ENCODE measurements at regions not wholly inside any gene's neighbourhood (a gene's known extent, or its start where the extent isn't known, plus 50 kb on each side); places are given as distances from the start of the nearest gene placed in this dataset.
"Not testable (repeated sequence)": the region's sequence is repeated elsewhere in the genome, so short reads cannot be mapped to it uniquely, and the experiment has no call there.

DNA sequence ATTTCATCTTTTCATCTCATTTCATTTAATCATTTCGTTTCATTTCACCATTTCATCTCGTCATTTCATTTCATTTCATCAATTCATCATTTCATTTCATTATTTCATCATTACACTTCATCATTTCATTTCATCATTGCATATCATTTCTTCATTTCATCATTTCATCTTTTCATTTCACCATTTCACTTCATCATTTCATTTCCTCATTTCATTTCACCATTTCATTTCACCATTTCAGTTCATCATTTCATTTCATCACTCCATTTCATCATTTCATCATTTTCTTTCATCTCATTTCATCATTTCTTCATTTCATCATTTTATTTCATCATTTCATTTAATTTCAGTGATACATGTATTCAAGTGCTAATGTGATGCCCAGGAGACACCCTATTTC, 127.1 kb downstream of the ANKRD30BL start:
- H3K27me3 ChIP-seq (replicated peaks in 1 of 2; ENCODE audit: control insufficient read depth in 2 of 2, extremely low read depth in 1 of 2, insufficient read depth in 2 of 2, low read length in 1 of 2) = peaks cover 4 to 25% of the 10 kb centered on the region in 2 experiments
- H3K27ac ChIP-seq (ENCODE audit: low read length) = no peak overlapping the region
- no peak for ATAC-seq (replicated peaks in 1 of 4)
- no peak overlapping the region for H3K4me3 ChIP-seq (ENCODE audit: control insufficient read depth in 1 of 2, extremely low read depth in 1 of 2, low read length in 1 of 2)
- H3K9me3 ChIP-seq = no peaks in the 10 kb centered on the region
- peaks cover 6 to 17% of the 10 kb centered on the region in 2 donors for H3K27me3 Mint-ChIP-seq
- no peak for DNase-seq
- H3K9me3 Mint-ChIP-seq = no peaks in the 10 kb centered on the region
- H3K4me3 Mint-ChIP-seq = no peak overlapping the region
- ChIA-PET CTCF (no interaction called here), POLR2A (no interaction called here)
- no peaks in the 10 kb centered on the region for H3K36me3 ChIP-seq (ENCODE audit: control insufficient read depth in 2 of 2, extremely low read depth in 1 of 2, insufficient read depth in 1 of 2, low read length in 1 of 2)
- H3K4me1 Mint-ChIP-seq = peaks cover 0 to 9% (median 9%) of the 10 kb centered on the region in 3 donors
- H3K27ac Mint-ChIP-seq = no peak overlapping the region
- 89% methylated on average over 2 of the region's 2 CpGs for WGBS (ENCODE audit: insufficient coverage)
- H3K4me1 ChIP-seq (ENCODE audit: control insufficient read depth in 1 of 2, extremely low read depth in 1 of 2, insufficient read depth in 2 of 2, low read length in 2 of 2) = peaks cover 0 to 14% of the 10 kb centered on the region in 2 experiments
- H3K36me3 Mint-ChIP-seq = no peaks in the 10 kb centered on the region

DNA sequence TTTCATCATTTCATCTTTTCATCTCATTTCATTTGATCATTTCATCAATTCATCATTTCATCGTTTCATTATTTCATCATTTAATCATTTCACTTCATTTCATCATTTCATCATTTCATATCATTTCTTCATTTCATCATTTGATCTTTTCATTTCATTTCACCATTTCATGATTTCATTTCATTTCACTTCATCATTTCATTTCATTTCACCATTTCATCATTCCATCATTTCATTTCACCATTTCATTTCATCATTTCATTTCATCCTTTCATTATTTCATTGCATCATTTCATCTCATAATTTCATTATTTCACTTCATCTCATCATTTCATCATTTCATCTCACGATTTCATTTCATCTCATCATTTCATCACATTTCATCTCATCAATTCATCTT, 127.8 kb downstream of the ANKRD30BL start:
- no peaks in the 10 kb centered on the region for H3K9me3 Mint-ChIP-seq
- ChIA-PET POLR2A (no interaction called here), CTCF (no interaction called here)
- ATAC-seq (replicated peaks in 1 of 4) (no peak), DNase-seq (no peak)
- Histone ChIP-seq H3K9me3 (no peaks in the 10 kb centered on the region), H3K4me3 (ENCODE audit: control insufficient read depth in 1 of 2, extremely low read depth in 1 of 2, low read length in 1 of 2) (no peak overlapping the region), H3K4me1 (ENCODE audit: control insufficient read depth in 1 of 2, extremely low read depth in 1 of 2, insufficient read depth in 2 of 2, low read length in 2 of 2) (peaks cover 0 to 14% of the 10 kb centered on the region in 2 experiments), H3K36me3 (ENCODE audit: control insufficient read depth in 2 of 2, extremely low read depth in 1 of 2, insufficient read depth in 1 of 2, low read length in 1 of 2) (no peaks in the 10 kb centered on the region), H3K27me3 (replicated peaks in 1 of 2; ENCODE audit: control insufficient read depth in 2 of 2, extremely low read depth in 1 of 2, insufficient read depth in 2 of 2, low read length in 1 of 2) (peaks cover 4 to 25% of the 10 kb centered on the region in 2 experiments), H3K27ac (ENCODE audit: low read length) (no peak overlapping the region)
- no peak overlapping the region for H3K4me3 Mint-ChIP-seq
- no peaks in the 10 kb centered on the region for H3K36me3 Mint-ChIP-seq
- H3K27ac Mint-ChIP-seq = no peak overlapping the region
- WGBS (ENCODE audit: insufficient coverage) = 64% methylated on average over 2 of the region's 2 CpGs
- peaks cover 3 to 12% of the 10 kb centered on the region in 2 donors for H3K27me3 Mint-ChIP-seq
- peaks cover 0 to 8% (median 7%) of the 10 kb centered on the region in 3 donors for H3K4me1 Mint-ChIP-seq

DNA sequence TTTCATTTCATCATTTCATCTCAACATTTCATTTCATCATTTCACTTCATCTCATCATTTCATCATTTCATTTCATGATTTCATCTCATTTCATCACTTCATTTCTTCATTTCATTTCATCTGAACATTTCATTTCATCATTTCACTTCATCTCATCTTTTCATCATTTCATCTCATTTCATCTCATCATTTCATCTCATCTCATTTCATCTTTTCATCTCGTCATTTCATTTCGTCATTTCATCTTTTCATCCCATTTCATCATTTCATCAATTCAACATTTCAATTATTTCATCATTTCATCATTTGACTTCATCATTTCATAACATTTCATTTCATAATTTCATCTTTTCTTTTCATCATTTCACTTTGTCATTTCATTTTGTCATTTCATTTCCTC, 128.4 kb downstream of the ANKRD30BL start:
- H3K4me1 ChIP-seq (ENCODE audit: control insufficient read depth in 1 of 2, extremely low read depth in 1 of 2, insufficient read depth in 2 of 2, low read length in 2 of 2) = peaks cover 0 to 13% of the 10 kb centered on the region in 2 experiments
- H3K27ac ChIP-seq (ENCODE audit: low read length) = no peak overlapping the region
- Mint-ChIP-seq H3K36me3 (no peaks in the 10 kb centered on the region), H3K9me3 (no peaks in the 10 kb centered on the region), H3K4me1 (peaks cover 0 to 4% (median 4%) of the 10 kb centered on the region in 3 donors), H3K27me3 (peaks cover 0 to 8% of the 10 kb centered on the region in 2 donors), H3K4me3 (no peak overlapping the region), H3K27ac (no peak overlapping the region)
- ATAC-seq (replicated peaks in 1 of 4) (no peak), DNase-seq (no peak)
- H3K4me3 ChIP-seq (ENCODE audit: control insufficient read depth in 1 of 2, extremely low read depth in 1 of 2, low read length in 1 of 2) = no peak overlapping the region
- H3K27me3 ChIP-seq (replicated peaks in 1 of 2; ENCODE audit: control insufficient read depth in 2 of 2, extremely low read depth in 1 of 2, insufficient read depth in 2 of 2, low read length in 1 of 2) = peaks cover 2 to 21% of the 10 kb centered on the region in 2 experiments
- no peaks in the 10 kb centered on the region for H3K9me3 ChIP-seq
- 90% methylated on average over 2 of the region's 2 CpGs for WGBS (ENCODE audit: insufficient coverage)
- no peaks in the 10 kb centered on the region for H3K36me3 ChIP-seq (ENCODE audit: control insufficient read depth in 2 of 2, extremely low read depth in 1 of 2, insufficient read depth in 1 of 2, low read length in 1 of 2)
- ChIA-PET POLR2A (no interaction called here), CTCF (no interaction called here)

DNA sequence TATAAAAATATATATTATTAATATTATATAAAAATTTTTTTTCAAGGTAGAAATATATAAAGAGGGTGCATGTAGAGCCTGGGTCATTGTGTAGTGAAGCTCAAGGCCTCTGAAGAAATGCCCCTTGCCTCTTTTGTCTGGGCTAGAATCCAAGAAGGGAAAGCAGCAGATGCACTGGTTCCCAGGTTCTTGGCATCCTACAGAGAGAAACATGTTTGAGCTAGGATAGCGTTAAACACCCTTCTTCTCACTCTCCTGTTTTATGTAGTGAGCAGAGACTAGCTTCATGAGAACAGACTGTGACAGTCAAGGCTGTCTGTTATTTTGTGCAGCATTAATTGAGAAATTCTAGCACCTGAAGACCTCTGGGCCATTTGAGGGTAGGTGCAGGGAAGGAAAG, 149.7 kb downstream of the ANKRD30BL start:
- POLR2A ChIA-PET; H3K9me3 ChIP-seq; CTCF ChIA-PET; H3K4me1 ChIP-seq (ENCODE audit: control insufficient read depth in 1 of 2, extremely low read depth in 1 of 2, insufficient read depth in 2 of 2, low read length in 2 of 2); H3K27me3 ChIP-seq (replicated peaks in 1 of 2; ENCODE audit: control insufficient read depth in 2 of 2, extremely low read depth in 1 of 2, insufficient read depth in 2 of 2, low read length in 1 of 2); H3K27ac Mint-ChIP-seq; H3K9me3 Mint-ChIP-seq; H3K4me3 Mint-ChIP-seq; H3K27ac ChIP-seq (ENCODE audit: low read length); H3K36me3 Mint-ChIP-seq; H3K4me3 ChIP-seq (ENCODE audit: control insufficient read depth in 1 of 2, extremely low read depth in 1 of 2, low read length in 1 of 2); DNase-seq; ATAC-seq (replicated peaks in 1 of 4); H3K36me3 ChIP-seq (ENCODE audit: control insufficient read depth in 2 of 2, extremely low read depth in 1 of 2, insufficient read depth in 1 of 2, low read length in 1 of 2): not testable (repeated sequence)
- Mint-ChIP-seq H3K27me3 (peaks cover 34 to 48% of the 10 kb centered on the region in 2 donors), H3K4me1 (peaks cover 0 to 16% (median 1%) of the 10 kb centered on the region in 3 donors)
- no CpG with 5 or more reads among the region's 1 CpG for WGBS (ENCODE audit: insufficient coverage)

DNA sequence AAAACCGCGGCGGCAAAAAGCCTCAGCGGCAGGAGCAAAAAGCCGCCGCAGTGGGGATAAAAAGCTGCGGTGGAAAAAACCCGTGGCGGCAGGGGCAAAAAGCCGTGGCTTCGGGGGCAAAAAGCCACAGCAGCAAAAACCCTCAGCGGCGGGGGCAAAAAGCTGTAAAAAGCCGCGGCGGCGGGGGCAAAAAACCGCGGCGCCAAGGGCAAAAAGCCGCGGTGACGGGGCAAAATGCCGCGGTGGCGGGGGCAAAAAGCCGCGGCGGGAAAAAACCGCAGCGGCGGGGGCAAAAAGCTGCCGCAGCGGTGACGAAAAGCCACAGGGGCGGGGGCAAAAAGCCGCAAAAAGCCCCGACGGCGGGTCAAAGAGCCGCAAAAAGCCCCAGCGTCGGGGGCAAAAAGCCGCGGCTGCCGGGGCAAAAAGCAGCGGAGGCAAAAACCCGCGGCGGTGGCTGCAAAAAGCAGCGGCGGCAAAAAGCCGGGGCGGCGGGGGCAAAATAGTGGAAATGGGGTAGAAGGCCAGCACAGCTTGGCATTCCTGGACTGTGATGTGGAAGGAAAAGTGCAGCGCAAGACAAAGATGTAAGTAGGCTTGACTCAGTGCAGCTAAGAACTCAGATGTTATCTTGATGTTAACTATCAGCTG, 151.8 kb downstream of the ANKRD30BL start:
- ChIA-PET POLR2A (no interaction called here), CTCF (no interaction called here)
- Histone ChIP-seq H3K27ac (ENCODE audit: low read length) (no peak overlapping the region), H3K4me3 (ENCODE audit: control insufficient read depth in 1 of 2, extremely low read depth in 1 of 2, low read length in 1 of 2) (no peak overlapping the region), H3K9me3 (no peaks in the 10 kb centered on the region), H3K27me3 (replicated peaks in 1 of 2; ENCODE audit: control insufficient read depth in 2 of 2, extremely low read depth in 1 of 2, insufficient read depth in 2 of 2, low read length in 1 of 2) (peaks cover 3 to 9% of the 10 kb centered on the region in 2 experiments), H3K4me1 (ENCODE audit: control insufficient read depth in 1 of 2, extremely low read depth in 1 of 2, insufficient read depth in 2 of 2, low read length in 2 of 2) (peaks cover 0 to 5% of the 10 kb centered on the region in 2 experiments), H3K36me3 (ENCODE audit: control insufficient read depth in 2 of 2, extremely low read depth in 1 of 2, insufficient read depth in 1 of 2, low read length in 1 of 2) (no peaks in the 10 kb centered on the region)
- DNase-seq (no peak), ATAC-seq (replicated peaks in 1 of 4) (no peak)
- peaks cover 41 to 50% of the 10 kb centered on the region in 2 donors for H3K27me3 Mint-ChIP-seq
- H3K4me3 Mint-ChIP-seq = no peak overlapping the region
- peaks cover 0 to 16% (median 1%) of the 10 kb centered on the region in 3 donors for H3K4me1 Mint-ChIP-seq
- no peaks in the 10 kb centered on the region for H3K36me3 Mint-ChIP-seq
- WGBS (ENCODE audit: insufficient coverage) = 4% methylated on average over 52 of the region's 56 CpGs
- no peak overlapping the region for H3K27ac Mint-ChIP-seq
- peaks cover 0 to 4% (median 1%) of the 10 kb centered on the region in 3 donors for H3K9me3 Mint-ChIP-seq

- peaks cover 0 to 16% (median 1%) of the 10 kb centered on the region in 3 donors for H3K4me1 Mint-ChIP-seq
- peaks cover 0 to 5% of the 10 kb centered on the region in 2 experiments for H3K4me1 ChIP-seq (ENCODE audit: control insufficient read depth in 1 of 2, extremely low read depth in 1 of 2, insufficient read depth in 2 of 2, low read length in 2 of 2)
- CTCF ChIA-PET = no interaction called here
- H3K36me3 Mint-ChIP-seq = no peaks in the 10 kb centered on the region
- no peaks in the 10 kb centered on the region for H3K36me3 ChIP-seq (ENCODE audit: control insufficient read depth in 2 of 2, extremely low read depth in 1 of 2, insufficient read depth in 1 of 2, low read length in 1 of 2)
- H3K4me3 ChIP-seq (ENCODE audit: control insufficient read depth in 1 of 2, extremely low read depth in 1 of 2, low read length in 1 of 2) = no peak overlapping the region
- peaks cover 41 to 55% of the 10 kb centered on the region in 2 donors for H3K27me3 Mint-ChIP-seq
- no peak overlapping the region for H3K27ac Mint-ChIP-seq
- POLR2A ChIA-PET = no interaction called here
- H3K4me3 Mint-ChIP-seq = no peak overlapping the region
- peaks cover 3 to 9% of the 10 kb centered on the region in 2 experiments for H3K27me3 ChIP-seq (replicated peaks in 1 of 2; ENCODE audit: control insufficient read depth in 2 of 2, extremely low read depth in 1 of 2, insufficient read depth in 2 of 2, low read length in 1 of 2)
- DNase-seq (no peak), ATAC-seq (replicated peaks in 1 of 4) (no peak)
- peaks cover 0 to 7% (median 5%) of the 10 kb centered on the region in 3 donors for H3K9me3 Mint-ChIP-seq
- no peak overlapping the region for H3K27ac ChIP-seq (ENCODE audit: low read length)
- WGBS (ENCODE audit: insufficient coverage) = 100% methylated on average over 1 of the region's 13 CpGs
- no peaks in the 10 kb centered on the region for H3K9me3 ChIP-seq
These were observed 152.4 kb downstream of the ANKRD30BL start for GRCh38 chr2:132009177-132009873.
